Limb (tissue), 2 donors: ENCODE measurements at regions not wholly inside any gene's neighbourhood (a gene's known extent, or its start where the extent isn't known, plus 50 kb on each side); places are given as distances from the start of the nearest gene placed in this dataset.
A peak's percentile ranks its signal among the peaks of the same experiment; 100 is the strongest.

ENCODE experiments used
- DNase-seq, 2 donors: peaks; one replicate each; pipeline ENCODE4 v3.0.0-alpha.2; 2016; ENCODE audit errors: extremely low spot score in 2 of 2

DNA sequence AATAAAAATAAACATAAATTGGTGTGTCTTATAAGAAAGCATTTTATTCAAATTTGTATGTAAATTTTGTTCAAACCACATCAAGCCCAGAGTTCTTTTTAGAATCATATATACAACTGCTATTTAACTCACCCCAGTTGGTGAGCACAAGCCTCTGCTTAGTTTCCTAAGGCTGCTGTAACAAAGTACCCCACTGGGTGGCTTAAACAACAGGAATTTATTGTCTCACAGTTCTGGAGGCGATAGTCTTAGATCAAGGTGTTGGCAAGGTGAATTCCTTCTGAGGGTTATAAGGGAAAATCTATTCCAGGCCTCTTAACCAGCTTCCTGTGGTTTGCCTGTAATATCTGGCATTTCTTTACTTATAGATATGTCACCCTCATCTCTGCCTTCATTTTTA is 1133.5 kb downstream of the OLFM4 start:
- DNase-seq, result no peak

GRCh38 chr13:54165581-54166215 is 1137.1 kb downstream of the OLFM4 start:
- DNase-seq, result no peak

DNA sequence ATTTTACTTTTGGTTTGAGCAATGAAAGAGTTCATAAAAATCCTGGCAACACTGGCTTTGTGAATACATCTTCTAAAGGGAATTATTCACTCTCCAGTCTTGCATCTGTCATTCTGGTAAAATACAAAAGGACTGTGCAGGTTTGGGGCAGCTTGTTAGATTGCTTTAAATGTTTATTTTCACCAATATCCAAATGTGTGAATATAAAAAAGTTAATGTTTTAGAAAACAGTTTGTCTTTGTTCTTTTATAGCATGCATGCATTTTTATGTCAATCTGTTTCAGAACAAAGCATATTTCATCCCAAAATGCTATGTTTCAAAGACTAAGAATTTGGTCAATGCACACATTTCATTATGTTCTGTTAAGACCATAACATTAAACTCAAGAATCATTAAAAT is 1145.4 kb downstream of the OLFM4 start:
- DNase-seq, result no peak

- no peak for DNase-seq
These were observed 1146.9 kb downstream of the OLFM4 start for GRCh38 chr13:54175466-54175865.

DNA sequence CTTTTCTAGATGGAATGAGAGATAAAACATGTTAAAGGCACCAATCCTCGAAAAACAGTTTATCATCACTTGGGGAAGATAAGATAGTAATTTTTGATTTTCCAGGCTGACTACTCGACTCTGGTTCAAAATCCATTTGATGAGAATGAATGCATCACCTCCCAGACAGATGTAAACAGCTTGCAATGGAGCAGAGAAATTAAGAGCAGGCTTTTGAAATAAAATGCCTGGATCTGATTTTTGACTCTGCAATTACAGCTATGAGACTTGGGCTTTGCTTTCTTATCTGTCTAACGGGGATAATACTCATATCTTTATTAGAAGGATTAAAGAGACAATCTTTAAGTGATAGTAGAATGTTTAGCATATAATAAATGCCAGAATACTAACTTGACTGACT is 1148.9 kb downstream of the OLFM4 start:
- no peak for DNase-seq

DNA sequence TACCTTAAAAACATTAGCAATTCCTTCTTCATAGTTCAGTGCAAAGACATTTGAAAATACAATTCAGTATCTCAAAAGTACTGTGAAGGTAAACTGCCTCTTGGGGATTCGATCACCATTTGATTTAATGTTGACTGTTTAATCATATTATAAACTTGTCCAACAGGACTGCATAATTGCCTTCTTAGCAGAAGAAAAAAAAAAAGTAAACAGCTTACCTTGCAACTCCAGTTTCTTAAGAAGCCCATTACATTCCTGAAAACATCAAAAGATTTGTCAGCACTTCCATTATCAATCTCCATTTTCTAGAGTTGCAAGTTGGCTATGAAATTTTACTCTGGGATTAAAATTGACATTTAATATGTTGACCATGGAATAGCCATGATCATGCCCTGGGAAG is 1154.6 kb downstream of the OLFM4 start:
- no peak for DNase-seq

DNA sequence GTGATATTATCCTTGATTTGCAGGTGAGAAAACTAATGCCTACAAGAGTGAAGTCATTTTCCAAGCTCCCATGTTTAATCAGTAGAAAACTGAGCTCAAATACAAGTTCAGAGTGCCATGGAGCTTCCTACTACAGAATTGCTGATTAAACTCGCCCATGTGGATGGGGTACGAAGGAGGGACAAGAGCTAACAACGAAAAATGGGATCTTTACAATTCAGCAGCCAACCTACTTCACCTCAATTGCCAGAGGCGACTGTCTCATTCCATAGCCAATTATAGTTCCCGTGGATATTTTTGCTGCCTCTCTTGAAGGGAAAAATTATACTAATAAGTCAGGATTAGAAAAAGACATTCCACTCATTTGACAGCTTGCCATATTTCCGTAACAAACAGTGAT is 1155.1 kb downstream of the OLFM4 start:
- DNase-seq, result no peak

GRCh38 chr13:54184576-54184975 is 1156.0 kb downstream of the OLFM4 start:
- no peak for DNase-seq

DNA sequence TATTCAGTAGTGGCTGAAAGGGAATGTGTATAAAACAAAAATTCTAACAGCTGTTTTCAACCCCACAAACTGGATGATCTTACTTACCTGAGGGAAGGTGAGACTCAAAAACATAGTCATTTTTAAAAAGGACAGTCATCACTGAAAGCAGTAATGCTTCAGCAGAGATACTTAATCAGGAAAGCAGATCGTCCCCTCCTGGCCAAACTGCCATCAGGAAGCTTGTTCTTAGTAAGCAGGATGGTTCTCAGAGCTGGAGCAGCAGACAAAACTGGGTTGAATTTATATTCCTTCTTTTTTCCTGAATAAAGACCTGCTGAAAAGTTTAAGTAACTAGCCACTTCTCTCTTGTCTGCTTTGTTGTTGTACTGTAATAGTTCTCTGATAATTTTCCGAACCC is 1156.5 kb downstream of the OLFM4 start:
- DNase-seq, result no peak

DNA sequence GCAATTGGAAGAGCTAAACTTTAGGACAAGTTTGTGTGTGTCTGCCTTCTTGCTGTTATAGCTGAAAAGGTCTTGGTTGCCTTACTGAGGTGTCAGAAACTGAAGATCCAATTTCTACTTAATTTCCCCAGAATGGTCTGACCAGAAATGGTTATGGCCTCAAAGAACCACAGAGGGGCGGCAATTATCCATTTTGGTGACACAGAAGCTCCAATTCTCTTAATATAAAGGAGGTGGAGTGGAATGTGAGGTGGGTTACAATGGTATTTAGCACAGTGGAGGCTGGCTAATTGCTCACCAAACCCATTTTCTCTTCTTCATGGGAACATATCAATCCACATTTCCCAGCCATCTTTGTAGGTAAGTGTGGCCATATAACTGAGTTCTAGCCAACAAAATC is 1157.2 kb downstream of the OLFM4 start:
- DNase-seq, result no peak

GRCh38 chr13:54187461-54187860 is 1158.8 kb downstream of the OLFM4 start:
- DNase-seq, result no peak

GRCh38 chr13:54194233-54195024 is 1165.8 kb downstream of the OLFM4 start:
- DNase-seq, result no peak

- DNase-seq, result no peak
These were observed 1168.1 kb downstream of the OLFM4 start for GRCh38 chr13:54196684-54197083.

DNA sequence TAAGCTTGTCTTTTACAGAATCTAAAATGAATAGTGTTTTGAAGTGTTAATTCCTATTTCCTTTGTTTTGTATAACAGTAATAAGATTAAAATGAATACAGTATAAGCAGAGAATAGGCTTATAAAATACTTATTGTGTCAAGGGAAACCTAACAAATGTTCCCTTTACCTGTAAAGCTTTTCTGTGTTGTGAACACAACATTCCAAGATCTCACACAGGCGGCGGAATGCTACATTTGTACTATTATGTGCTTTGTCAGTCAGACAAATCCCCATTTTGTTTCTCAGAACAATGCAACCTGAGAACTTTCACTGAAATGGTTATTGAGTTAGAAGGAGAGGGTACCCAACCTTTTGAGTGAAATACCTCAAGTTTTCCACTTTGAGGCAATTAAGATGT is 1170.3 kb downstream of the OLFM4 start:
- no peak for DNase-seq

- DNase-seq, result no peak
These were observed 1178.0 kb downstream of the OLFM4 start for GRCh38 chr13:54206626-54207025.

GRCh38 chr13:54210397-54211049 is 1181.9 kb downstream of the OLFM4 start:
- no peak for DNase-seq

DNA sequence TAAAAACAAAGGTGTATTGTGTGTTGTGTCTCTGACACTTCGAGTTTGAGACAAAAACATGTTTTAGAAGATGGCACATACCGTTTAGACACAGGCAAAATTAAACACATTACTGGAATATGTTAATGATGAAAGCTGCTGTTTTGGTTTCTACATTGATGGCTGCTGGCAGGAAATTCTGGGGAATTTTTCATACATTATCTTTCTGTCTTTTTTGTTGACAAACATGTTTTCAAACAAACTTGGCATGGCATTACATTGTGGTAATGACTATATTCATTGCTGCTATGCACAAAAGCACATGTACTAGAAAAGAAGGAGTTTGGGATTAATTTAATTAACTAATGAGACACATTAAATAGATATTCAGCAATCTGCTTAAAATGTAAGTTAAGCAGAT is 1187.6 kb downstream of the OLFM4 start:
- no peak for DNase-seq

DNA sequence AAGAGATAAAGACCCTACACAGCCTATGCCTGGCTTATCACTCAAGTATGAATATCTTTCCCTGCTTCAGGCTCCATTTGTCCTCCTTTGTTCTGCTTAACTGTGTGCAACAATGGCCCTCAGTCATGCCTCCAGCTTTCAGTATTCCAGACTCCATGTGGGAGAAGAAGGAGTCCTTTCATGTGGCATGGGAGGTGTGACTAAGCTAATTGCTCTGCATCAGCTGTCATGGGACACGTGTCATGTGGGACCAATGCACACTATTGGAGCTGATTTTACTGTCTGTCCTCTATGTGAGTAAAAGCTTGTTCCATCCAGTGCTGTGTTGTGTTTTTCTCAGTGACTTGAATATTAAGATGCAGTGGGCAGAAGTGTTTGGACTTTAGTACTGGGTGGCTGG is 1198.3 kb downstream of the OLFM4 start:
- DNase-seq, result no peak

- DNase-seq, result no peak
These were observed 1204.1 kb downstream of the OLFM4 start for GRCh38 chr13:54232700-54233099.

GRCh38 chr13:54234607-54235006 is 1206.0 kb downstream of the OLFM4 start:
- no peak for DNase-seq

DNA sequence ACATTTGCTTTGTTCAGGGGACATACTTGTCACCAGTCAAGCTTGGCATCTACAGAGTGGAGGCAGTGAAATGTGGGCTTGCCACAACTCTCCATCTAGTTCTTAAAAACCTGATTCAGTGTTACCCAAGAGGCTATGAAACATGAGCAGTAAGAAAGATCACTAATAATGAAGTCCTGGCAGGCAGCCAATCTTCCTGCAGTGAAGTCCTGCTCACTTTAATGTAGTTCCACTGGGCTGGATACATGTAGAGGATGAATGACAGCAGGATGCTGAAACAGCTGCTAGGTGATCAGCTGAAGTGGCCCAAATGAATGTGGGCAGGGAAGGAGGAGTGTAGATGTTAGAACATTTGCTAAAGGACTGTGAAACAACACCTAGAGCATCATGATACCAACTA is 1213.1 kb downstream of the OLFM4 start:
- peak; percentile 2 to 46 for DNase-seq

- DNase-seq, result no peak
These were observed 1219.7 kb downstream of the OLFM4 start for GRCh38 chr13:54248306-54248705.

- no peak for DNase-seq
These were observed 1233.2 kb downstream of the OLFM4 start for GRCh38 chr13:54261856-54262255.
